SH-SY5Y (cell line): ENCODE measurements at regions not wholly inside any gene's neighbourhood (a gene's known extent, or its start where the extent isn't known, plus 50 kb on each side); places are given as distances from the start of the nearest gene placed in this dataset.

ENCODE experiments used
- GATA2 ChIP-seq: IDR thresholded peaks from 2 replicates; pipeline ENCODE4 v1.6.1; 2011; ENCODE audit warnings: mild to moderate bottlenecking, low read depth, low read length
- GATA3 ChIP-seq: IDR thresholded peaks from 2 replicates; pipeline ENCODE4 v1.6.1; 2011; ENCODE audit warnings: low read depth, mild to moderate bottlenecking, low read length, moderate library complexity

- TF ChIP-seq GATA2: no peak
- no peak for TF ChIP-seq GATA3
Observed at GRCh38 chr7:16023046-16023445, 336.6 kb upstream of the MEOX2 start.
